ENCODE measurements at regions not wholly inside any gene's neighbourhood (a gene's known extent, or its start where the extent isn't known, plus 50 kb on each side); places are given as distances from the start of the nearest gene placed in this dataset.
A peak's percentile ranks its signal among the peaks of the same experiment; 100 is the strongest.
"Not testable (repeated sequence)": the region's sequence is repeated elsewhere in the genome, so short reads cannot be mapped to it uniquely, and the experiment has no call there.

DNA sequence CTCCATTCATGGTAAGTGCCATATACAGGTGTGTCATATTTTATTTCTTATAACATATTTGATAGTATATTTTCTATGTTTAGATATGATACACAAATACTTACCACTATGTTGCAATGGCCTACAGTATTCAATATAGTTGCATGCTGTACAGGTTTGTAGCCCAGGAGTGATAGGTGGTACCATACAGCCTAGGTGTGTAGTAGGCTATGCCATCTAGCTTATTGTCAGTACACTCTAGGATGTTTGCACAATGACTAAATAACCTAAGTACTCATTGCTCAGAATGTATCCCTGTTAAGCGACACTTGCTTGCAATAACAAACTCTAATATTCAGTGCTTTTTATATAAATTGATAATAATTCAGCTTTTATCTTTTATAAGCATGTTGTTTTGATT is 563.1 kb upstream of the LINC00305 start:
- no peak for DNase-seq

DNA sequence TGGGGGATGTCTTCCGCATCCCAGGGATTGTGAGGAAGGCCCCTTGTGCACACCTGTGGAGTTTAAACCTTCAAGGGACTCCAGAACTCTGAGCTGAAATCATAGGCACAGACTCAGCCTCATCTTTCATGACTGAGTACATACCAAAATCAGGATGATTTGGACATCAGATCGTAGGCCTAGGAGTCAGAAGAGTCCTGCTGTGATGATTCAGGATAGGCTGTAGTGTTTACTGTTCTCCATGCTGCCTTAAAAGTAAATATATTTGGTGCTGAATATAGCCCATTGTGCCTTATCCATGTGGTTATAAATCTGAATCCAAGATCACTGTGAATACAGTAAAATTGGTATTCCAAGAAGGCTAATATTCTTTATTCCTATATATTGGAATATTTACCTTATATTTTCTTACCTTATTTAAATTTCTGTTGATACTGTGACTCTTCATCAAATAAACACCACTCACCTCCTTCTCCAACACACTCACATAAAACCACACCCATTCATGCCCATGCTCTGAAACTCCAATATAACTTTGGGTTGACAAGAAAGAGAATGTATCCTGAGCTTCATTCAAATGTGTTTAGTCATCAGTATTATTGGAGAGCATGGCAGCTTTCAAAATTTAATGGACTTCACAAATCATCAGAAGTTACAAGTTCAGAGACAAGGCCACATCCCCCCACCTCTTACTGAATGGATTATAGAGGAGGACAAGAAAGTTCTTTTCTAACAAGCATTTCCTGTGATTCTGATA is 561.4 kb upstream of the LINC00305 start:
- no peak for DNase-seq

- no peak for DNase-seq
Measured at GRCh38 chr18:64707052-64707451, 558.2 kb upstream of the LINC00305 start.

GRCh38 chr18:64699081-64699480 is 550.2 kb upstream of the LINC00305 start:
- DNase-seq = no peak

DNA sequence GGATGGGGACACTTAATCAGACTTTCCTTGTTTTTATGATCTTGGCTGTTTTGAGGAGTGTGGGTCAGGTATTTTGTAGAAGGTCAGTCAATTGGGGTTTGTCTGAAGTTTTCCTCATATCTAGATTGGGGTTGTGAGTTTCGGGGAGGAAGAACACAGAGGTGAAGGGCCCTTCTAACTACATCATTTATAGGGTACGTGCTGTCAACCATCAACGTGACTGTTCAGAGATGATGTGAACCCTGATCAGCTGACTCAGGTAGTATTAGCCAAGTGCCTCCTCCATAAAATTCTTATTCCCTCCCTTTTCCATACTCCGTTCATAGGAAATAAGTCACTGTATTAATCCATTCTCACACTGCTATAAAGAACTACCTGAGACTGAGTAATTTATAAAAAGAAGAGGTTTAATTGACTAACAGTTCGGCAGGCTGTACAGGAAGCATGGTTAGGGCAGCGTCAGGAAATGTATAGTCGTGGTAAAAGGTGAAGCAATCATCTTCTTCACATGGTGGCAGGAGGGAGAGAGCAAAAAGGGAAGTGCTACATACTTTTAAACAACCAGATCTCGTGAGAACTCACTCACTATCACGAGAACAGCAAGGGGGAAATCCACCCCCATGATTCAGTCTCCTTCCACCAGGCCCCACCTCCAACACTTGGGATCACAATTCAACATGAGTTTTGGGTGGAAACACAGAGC is 547.1 kb upstream of the LINC00305 start:
- no peak for DNase-seq

DNA sequence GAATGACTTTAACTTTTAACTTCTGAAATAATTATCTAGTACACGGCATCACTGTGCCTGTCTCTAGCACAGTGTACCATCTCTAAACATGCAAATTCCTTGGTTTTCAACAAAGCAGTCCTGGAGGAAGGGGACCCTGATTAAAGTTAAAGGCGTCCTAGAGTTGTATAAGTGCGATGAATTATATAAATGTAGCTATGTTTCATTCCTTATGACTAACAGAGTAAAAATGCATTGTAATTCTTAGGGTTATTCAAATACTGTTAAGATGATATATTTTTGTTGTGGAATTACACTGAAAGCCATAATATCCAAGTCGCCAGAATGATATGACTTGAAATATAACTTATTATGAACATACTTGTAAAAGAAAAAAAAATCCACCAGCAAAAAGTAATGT is 544.9 kb upstream of the LINC00305 start:
- no peak for DNase-seq

- no peak for DNase-seq
Measured at GRCh38 chr18:64692826-64693225, 543.9 kb upstream of the LINC00305 start.

GRCh38 chr18:64679121-64679520 is 530.2 kb upstream of the LINC00305 start:
- DNase-seq = no peak

DNA sequence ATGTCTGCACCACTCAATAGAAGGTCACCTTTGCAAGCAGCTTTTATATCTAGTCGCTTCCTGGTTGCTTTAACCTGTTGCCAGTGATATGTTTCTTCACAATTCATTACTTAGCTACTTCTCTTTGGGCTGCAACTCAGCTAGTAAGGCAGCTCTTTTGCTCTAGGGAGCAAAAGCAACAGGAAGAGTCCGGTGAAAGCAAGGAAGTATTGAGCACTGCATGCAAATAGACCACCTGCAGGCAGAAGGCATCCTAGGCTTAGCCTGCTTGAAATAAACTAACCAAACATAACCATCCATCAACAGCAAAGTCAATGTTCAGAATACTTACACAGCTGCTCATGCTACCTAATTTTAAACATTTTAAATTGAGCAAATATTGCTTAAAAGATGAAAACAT is 529.2 kb upstream of the LINC00305 start:
- DNase-seq = no peak

GRCh38 chr18:64674694-64675093 is 525.8 kb upstream of the LINC00305 start:
- DNase-seq = no peak

- not testable (repeated sequence) for DNase-seq
Measured at GRCh38 chr18:64671293-64671692, 522.4 kb upstream of the LINC00305 start.

DNA sequence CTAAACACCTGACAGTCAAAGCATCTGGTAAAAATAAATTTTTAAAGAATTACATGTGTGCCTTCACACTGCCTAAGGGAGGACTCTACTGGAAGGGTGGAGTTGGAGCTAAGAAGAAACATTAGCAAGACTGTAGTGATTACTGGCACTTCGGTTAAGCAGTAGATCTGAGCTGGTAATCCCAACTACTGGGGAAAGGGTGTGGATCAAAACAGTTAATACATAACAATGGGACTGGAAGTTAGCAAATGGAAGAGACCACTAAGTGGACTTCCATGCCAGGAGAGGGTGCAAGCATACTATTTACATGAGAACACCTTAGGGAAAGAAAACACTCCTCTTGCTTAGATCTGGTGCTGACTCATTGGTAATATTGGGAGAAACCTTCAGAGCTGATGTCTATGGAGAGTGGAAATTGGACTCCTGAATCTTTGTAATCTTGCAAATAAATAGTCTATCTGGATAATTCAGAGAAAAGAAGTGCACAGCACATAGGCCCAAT is 519.6 kb upstream of the LINC00305 start:
- DNase-seq = no peak

GRCh38 chr18:64663086-64663485 is 514.2 kb upstream of the LINC00305 start:
- no peak for DNase-seq

GRCh38 chr18:64659196-64659595 is 510.3 kb upstream of the LINC00305 start:
- no peak for DNase-seq

DNA sequence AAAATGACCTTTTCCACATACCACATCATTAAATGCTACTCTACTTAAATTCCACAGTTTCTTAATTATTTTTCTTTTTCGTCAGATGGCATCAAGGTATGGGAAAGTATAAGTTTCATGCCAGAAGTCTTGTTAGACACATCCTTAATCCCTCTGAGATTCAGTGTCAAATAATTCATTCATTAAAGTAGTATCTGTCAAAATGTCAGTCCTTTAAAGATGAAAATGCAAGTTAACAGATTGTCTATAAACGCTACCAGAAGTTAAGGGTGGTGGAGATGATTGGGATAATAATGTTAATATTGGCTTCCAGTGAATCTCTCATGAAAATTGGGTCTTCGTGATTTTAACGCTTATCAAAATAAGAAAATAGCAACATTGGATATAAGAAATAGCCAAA is 504.2 kb upstream of the LINC00305 start:
- DNase-seq = no peak

DNA sequence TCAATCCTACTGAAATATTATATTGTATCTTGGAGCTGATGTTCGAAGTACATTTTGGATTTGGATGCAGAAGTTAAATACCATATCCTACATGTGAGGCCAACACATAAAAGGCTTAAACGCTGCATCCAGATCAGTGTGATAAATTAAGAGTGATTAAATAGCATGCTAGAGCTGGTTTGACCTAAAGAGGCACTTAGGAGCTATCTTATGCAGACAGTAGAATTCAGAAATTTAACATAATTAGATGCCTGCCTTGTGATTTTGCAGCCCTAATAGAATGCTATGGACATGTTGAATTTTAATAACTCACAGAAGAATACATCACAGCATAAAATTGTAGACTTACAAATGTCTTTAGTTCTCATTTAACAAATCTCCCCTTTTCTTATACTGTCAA is 501.2 kb upstream of the LINC00305 start:
- no peak for DNase-seq

GRCh38 chr18:64645753-64646152 is 496.9 kb upstream of the LINC00305 start:
- DNase-seq = no peak

DNA sequence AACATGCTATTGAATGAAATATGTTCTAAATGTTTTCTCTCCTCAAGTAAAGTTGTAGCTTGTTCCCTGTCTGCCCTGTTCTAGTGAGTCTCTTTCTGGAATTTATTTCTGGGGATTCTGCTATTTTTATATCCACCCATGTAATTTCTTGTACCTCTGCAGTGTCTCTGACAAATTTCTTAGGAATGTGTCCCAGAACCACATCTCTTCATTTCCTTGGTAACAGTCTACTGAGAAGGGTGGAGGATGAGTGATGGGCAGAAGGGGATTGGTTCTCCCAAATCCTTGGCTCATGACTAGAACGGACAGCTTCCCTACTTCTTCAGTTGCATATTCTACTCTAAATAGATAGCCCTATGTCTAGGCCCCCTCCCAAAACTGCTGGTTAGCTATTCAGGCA is 490.6 kb upstream of the LINC00305 start:
- no peak for DNase-seq

- no peak for DNase-seq
Measured at GRCh38 chr18:64620971-64621560, 472.2 kb upstream of the LINC00305 start.

DNA sequence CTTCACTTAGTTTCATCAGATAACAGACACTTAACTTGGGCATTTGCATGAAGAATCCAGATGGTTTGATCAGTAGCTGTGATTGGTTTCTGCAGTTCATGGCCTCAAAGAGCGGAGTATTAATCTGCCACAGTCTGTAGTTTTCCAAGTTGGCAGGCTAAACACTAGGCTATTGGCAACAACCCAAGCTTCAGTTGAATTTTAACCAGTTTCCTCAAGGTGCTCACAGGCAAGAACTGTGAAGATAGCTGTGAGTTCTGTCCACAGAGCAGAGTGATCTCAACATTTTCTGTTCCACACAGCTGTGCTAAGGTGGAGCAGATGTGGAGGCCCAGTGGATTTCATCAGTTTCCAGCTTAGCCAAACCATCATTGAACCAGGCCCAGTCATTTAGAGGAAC is 469.5 kb upstream of the LINC00305 start:
- no peak for DNase-seq

DNA sequence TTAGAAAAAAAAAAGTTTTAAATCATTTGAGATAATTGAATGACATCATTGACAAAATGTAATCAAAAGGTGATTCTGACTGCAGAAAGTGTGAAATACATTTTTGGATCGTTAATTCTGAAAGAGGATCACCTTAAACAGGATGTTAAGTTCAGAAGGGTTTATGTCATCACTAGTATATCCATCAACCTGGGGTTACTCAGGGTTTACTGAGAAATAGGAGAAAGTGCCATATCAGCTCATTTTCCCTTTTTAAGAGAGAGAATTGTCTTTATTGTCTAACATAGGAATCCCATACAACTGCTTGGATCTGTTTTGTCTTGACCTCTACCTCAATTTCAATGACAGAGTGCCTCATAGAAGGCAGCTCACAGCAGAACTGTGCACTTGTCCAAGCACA is 466.1 kb upstream of the LINC00305 start:
- DNase-seq = no peak

- DNase-seq = peak; percentile 11
Measured at GRCh38 chr18:64614446-64614845, 465.6 kb upstream of the LINC00305 start.

- no peak for DNase-seq
Measured at GRCh38 chr18:64592246-64592645, 443.4 kb upstream of the LINC00305 start.

GRCh38 chr18:64589000-64589399 is 440.1 kb upstream of the LINC00305 start:
- no peak for DNase-seq
